ENCODE measurements at regions not wholly inside any gene's neighbourhood (a gene's known extent, or its start where the extent isn't known, plus 50 kb on each side); places are given as distances from the start of the nearest gene placed in this dataset.

DNA sequence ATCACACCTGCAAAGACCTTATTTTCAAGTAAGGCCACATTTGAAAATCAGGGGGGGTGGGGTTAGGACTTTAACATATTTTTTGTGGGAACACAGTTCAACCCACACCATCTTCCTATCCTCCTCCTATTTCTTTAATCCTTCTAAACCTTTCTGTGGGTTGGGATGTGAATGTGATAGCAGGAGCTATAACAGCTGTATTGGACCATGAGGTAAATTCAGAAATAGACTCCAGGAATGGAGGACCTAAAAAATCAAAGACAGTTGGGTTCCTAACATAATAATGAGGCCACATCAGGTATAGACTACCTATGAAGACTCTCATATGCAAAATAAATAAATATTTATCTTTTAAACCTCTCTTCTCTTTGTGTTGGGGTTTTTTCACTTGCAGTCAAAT, 451.4 kb downstream of the XYLT1 start:
- TF ChIP-seq CTCF (IDR thresholded peaks at IDR 0.05; ENCODE audit: insufficient read depth, low read length, poor library complexity, severe bottlenecking): no peak
- TF ChIP-seq EZH2phosphoT487 (conservative IDR thresholded peaks at IDR 0.05; ENCODE audit: low read length): no peak

Measured in SU-DHL-6 (cell line).